NCI-H2227 (cell line): ENCODE measurements at regions not wholly inside any gene's neighbourhood (a gene's known extent, or its start where the extent isn't known, plus 50 kb on each side); places are given as distances from the start of the nearest gene placed in this dataset.

Experiments used
- DNase-seq: peaks from one replicate; lab custom pipeline; 2025; ENCODE audit not compliant: unreplicated experiment; lab: John Stamatoyannopoulos, UW

DNA sequence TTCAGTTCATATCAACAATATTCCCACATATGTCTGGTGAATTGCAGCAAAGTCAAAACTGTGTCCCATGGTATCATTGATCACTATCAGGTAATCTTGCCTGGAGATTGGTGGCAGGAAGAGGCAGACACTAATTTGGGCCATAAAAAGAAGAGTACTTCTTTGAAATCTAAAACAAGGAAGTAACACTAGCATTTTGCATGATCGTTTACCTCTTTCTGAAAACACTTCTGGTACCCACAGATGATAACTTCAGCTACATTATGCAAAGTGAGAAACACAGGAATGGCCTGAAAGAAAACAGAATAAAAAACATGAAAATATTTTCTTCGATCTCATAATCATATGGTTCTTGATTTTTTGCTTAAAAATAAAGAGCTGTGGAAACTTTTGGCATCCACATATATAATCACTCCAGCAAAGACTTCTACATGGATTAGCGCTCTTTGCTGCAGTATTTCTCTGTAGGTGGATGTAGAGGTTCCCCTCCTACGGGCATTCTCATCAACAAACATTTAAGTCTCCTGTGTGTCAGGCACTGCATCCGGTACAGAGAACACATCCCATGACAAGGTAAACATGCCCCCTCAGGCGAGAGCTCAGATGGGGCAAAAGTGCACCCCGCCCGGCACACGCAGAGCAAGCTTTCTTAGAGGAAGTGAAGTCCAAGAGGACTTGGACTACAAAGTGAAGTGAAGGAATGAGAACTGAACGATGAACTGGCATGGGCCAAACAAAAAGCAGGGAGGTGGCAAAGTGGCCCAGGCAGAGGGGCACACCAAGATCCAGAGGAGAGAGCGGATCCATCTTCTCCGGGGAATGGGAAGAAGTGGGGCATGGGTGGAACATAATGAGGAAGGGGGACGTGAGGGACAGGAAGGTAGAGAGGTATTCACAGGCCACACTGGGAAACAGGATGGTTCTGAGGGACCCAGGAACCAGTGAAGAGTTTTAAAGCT, 68.0 kb upstream of the RIOK3 start:
- DNase-seq: no peak

GRCh38 chr18:23386317-23386716, 66.8 kb upstream of the RIOK3 start:
- DNase-seq: no peak

- no peak for DNase-seq
Measured at GRCh38 chr18:23387265-23387664, 65.8 kb upstream of the RIOK3 start.

DNA sequence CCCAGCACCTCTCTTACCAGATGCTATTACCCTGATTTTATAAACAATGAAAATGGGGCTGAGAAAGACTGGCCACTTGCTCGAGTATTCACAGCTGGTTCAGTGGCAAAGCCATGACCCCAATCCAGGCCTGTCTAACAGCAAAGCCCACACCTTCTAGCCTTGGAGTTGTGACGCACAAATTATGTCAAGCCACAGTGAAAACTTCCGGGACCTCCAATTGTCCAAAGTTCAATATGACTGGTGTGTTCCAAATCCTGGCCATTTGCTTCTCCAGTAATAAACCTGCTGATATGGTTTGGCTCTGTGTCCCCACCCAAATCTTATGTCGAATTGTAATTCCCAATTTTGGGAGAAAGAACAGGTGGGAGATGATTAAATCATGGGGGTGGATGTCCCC, 64.7 kb upstream of the RIOK3 start:
- DNase-seq: no peak

DNA sequence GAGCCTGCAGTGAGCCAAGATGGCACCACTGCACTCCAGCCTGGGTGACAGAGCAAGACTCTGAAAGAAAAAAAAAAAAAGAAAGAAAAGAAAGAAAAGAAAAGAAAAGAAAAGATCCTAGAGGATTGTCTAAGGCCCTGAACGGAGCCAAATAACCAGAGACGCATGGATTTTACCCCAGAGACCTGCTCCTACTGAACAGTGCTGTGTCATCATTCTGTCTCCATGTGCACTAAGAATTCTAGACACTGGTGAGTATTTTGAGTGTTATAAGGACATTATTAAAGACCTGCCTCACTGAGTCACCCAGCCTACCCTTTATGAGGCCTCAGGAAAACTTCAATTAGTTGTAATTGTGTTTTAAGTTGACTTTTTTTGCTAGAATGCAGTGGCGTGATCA, 61.9 kb upstream of the RIOK3 start:
- DNase-seq: no peak

DNA sequence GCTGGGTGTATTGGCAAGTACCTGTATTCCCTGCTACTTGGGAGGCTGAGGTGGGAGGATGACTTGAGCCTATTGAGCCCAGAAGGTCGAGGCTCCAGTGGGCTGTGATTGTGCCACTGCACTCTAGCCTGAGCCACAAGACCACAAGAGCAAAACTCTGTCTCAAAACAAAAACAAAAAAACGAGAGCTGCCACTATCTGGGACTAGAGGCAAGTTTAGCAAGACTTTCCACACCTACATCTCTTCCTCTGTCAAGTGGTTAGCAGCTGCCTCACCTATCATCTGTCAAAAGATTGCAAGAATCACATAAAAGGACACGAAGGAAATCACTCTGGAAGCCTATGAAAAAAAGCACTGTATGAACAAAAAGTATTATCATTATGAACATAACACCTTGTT, 55.2 kb upstream of the RIOK3 start:
- no peak for DNase-seq

GRCh38 chr18:23398401-23398800, 54.7 kb upstream of the RIOK3 start:
- DNase-seq: no peak

DNA sequence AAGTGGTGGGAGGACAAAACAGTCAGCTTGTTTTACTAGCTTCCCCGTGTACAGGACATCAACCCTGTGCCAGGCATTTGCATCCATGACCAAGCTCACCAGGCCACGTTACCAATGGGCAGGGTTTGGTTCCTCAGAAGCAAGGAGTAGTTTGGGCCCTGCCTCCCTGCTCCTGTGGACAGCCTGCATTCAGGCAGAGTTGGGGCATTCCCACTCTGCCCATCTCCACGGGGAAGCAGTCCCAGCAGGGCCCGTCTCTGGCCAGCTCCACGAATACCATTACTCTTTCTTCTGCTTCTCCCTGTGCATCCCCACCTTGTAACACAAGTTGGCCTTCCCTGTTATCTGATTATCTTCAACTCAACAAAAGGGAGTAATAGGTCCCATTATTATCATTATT, 54.0 kb upstream of the RIOK3 start:
- no peak for DNase-seq

DNA sequence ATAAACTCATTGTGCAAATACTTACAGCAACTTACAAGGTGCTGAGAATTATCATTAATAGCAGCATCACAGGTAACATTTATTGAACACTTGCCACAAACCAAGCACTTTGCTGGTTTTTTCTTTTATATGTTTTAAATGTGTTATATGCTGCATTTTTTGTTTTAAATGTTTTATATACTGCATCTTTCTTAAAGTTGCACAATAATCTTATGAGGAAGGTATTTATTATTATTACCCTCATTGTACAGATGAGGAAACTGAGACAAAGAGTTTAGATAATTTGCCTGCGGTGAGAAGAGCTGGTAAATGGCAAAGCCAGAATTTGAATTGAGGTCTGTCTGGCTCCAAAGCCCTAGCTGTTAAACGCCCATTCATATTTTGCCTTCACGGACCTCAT, 52.2 kb upstream of the RIOK3 start:
- no peak for DNase-seq

GRCh38 chr18:23401400-23402347, 51.4 kb upstream of the RIOK3 start:
- peak; percentile 67 for DNase-seq
